ENCODE measurements at regions not wholly inside any gene's neighbourhood (a gene's known extent, or its start where the extent isn't known, plus 50 kb on each side); places are given as distances from the start of the nearest gene placed in this dataset.
"Not testable (repeated sequence)": the region's sequence is repeated elsewhere in the genome, so short reads cannot be mapped to it uniquely, and the experiment has no call there.

GRCh38 chr6:131336596-131336995, 201.3 kb downstream of the AKAP7 start:
- TF ChIP-seq CTCF (conservative IDR thresholded peaks at IDR 0.05; ENCODE audit: low read depth, low read length), result no peak

GRCh38 chr6:131346896-131347295, 211.6 kb downstream of the AKAP7 start:
- H3K27me3 ChIP-seq (ENCODE audit: insufficient read depth, low read depth); H3K27ac ChIP-seq; H2AFZ ChIP-seq (ENCODE audit: low read depth); H3K4me1 ChIP-seq (ENCODE audit: low read depth, poor library complexity, severe bottlenecking); H3K36me3 ChIP-seq (ENCODE audit: insufficient read depth); H3K79me2 ChIP-seq (ENCODE audit: insufficient read depth, low read depth); H4K20me1 ChIP-seq (ENCODE audit: insufficient read depth); H3K4me3 ChIP-seq (IDR thresholded peaks at IDR 0.05; ENCODE audit: insufficient read depth, low read depth, low read length); H3K4me2 ChIP-seq; H3K9ac ChIP-seq: not testable (repeated sequence)

More at GRCh38 chr6:131336596-131336995, 201.3 kb downstream of the AKAP7 start:
- Histone ChIP-seq H3K4me3 (IDR thresholded peaks at IDR 0.05; ENCODE audit: insufficient read depth, low read depth, low read length) (no peak overlapping the region), H3K79me2 (ENCODE audit: insufficient read depth, low read depth) (no peaks in the 10 kb centered on the region), H2AFZ (ENCODE audit: low read depth) (no peak overlapping the region), H4K20me1 (ENCODE audit: insufficient read depth) (no peaks in the 10 kb centered on the region), H3K4me2 (no peak overlapping the region), H3K27me3 (ENCODE audit: insufficient read depth, low read depth) (no peaks in the 10 kb centered on the region), H3K9ac (no peak overlapping the region), H3K36me3 (ENCODE audit: insufficient read depth) (no peaks in the 10 kb centered on the region), H3K27ac (no peak overlapping the region), H3K4me1 (ENCODE audit: low read depth, poor library complexity, severe bottlenecking) (no peaks in the 10 kb centered on the region)

GRCh38 chr6:131348572-131348971, 213.3 kb downstream of the AKAP7 start:
- H2AFZ ChIP-seq (ENCODE audit: low read depth), result no peak overlapping the region
- H3K4me2 ChIP-seq, result no peak overlapping the region
- no peaks in the 10 kb centered on the region for H3K27me3 ChIP-seq (ENCODE audit: insufficient read depth, low read depth)
- no peak overlapping the region for H3K27ac ChIP-seq
- H3K4me1 ChIP-seq (ENCODE audit: low read depth, poor library complexity, severe bottlenecking), result no peaks in the 10 kb centered on the region
- no peaks in the 10 kb centered on the region for H3K79me2 ChIP-seq (ENCODE audit: insufficient read depth, low read depth)
- H3K4me3 ChIP-seq (IDR thresholded peaks at IDR 0.05; ENCODE audit: insufficient read depth, low read depth, low read length), result no peak overlapping the region
- H3K9ac ChIP-seq, result no peak overlapping the region
- no peaks in the 10 kb centered on the region for H4K20me1 ChIP-seq (ENCODE audit: insufficient read depth)
- no peaks in the 10 kb centered on the region for H3K36me3 ChIP-seq (ENCODE audit: insufficient read depth)
- no peak for TF ChIP-seq CTCF (conservative IDR thresholded peaks at IDR 0.05; ENCODE audit: low read depth, low read length)

GRCh38 chr6:131349199-131349598, 213.9 kb downstream of the AKAP7 start:
- no peak overlapping the region for H2AFZ ChIP-seq (ENCODE audit: low read depth)

GRCh38 chr6:131353106-131353505, 217.8 kb downstream of the AKAP7 start:
- no peak overlapping the region for H2AFZ ChIP-seq (ENCODE audit: low read depth)
- no peak overlapping the region for H3K9ac ChIP-seq
- no peaks in the 10 kb centered on the region for H4K20me1 ChIP-seq (ENCODE audit: insufficient read depth)
- H3K4me2 ChIP-seq, result no peak overlapping the region
- no peaks in the 10 kb centered on the region for H3K4me1 ChIP-seq (ENCODE audit: low read depth, poor library complexity, severe bottlenecking)
- H3K27me3 ChIP-seq (ENCODE audit: insufficient read depth, low read depth), result no peaks in the 10 kb centered on the region
- no peak overlapping the region for H3K4me3 ChIP-seq (IDR thresholded peaks at IDR 0.05; ENCODE audit: insufficient read depth, low read depth, low read length)
- TF ChIP-seq CTCF (conservative IDR thresholded peaks at IDR 0.05; ENCODE audit: low read depth, low read length), result no peak
- H3K36me3 ChIP-seq (ENCODE audit: insufficient read depth), result no peaks in the 10 kb centered on the region
- no peaks in the 10 kb centered on the region for H3K79me2 ChIP-seq (ENCODE audit: insufficient read depth, low read depth)
- H3K27ac ChIP-seq, result no peak overlapping the region

More at GRCh38 chr6:131349199-131349598, 213.9 kb downstream of the AKAP7 start:
- no peaks in the 10 kb centered on the region for H3K4me1 ChIP-seq (ENCODE audit: low read depth, poor library complexity, severe bottlenecking)
- H3K27ac ChIP-seq, result no peak overlapping the region
- no peak overlapping the region for H3K9ac ChIP-seq
- H3K27me3 ChIP-seq (ENCODE audit: insufficient read depth, low read depth), result no peaks in the 10 kb centered on the region
- H3K4me3 ChIP-seq (IDR thresholded peaks at IDR 0.05; ENCODE audit: insufficient read depth, low read depth, low read length), result no peak overlapping the region
- no peaks in the 10 kb centered on the region for H4K20me1 ChIP-seq (ENCODE audit: insufficient read depth)
- no peak overlapping the region for H3K4me2 ChIP-seq
- H3K79me2 ChIP-seq (ENCODE audit: insufficient read depth, low read depth), result no peaks in the 10 kb centered on the region
- TF ChIP-seq CTCF (conservative IDR thresholded peaks at IDR 0.05; ENCODE audit: low read depth, low read length), result no peak
- H3K36me3 ChIP-seq (ENCODE audit: insufficient read depth), result no peaks in the 10 kb centered on the region

Measured in KMS-11 (cell line).